A673 (cell line): ENCODE measurements at regions not wholly inside any gene's neighbourhood (a gene's known extent, or its start where the extent isn't known, plus 50 kb on each side); places are given as distances from the start of the nearest gene placed in this dataset.

Experiments used
- EZH2 ChIP-seq: fragments of 200-600 bp; sonication (generic); IDR thresholded peaks from 2 replicates; pipeline ENCODE4 v1.6.1; 2017; ENCODE audit warnings: borderline replicate concordance, low read depth, mild to moderate bottlenecking, mixed read lengths, antibody characterized with exemption, low read length; ENCODE audit not compliant: poor library complexity, severe bottlenecking
- TF ChIP-seq, protein P1 (sequence below): fragments of 300-800, 200-600 bp; sonication (generic); conservative IDR thresholded peaks from 2 replicates; pipeline ENCODE4 v1.5.1; 2017; ENCODE audit warnings: low read depth, mild to moderate bottlenecking, antibody characterized with exemption, low read length, moderate library complexity, mixed read lengths

DNA sequence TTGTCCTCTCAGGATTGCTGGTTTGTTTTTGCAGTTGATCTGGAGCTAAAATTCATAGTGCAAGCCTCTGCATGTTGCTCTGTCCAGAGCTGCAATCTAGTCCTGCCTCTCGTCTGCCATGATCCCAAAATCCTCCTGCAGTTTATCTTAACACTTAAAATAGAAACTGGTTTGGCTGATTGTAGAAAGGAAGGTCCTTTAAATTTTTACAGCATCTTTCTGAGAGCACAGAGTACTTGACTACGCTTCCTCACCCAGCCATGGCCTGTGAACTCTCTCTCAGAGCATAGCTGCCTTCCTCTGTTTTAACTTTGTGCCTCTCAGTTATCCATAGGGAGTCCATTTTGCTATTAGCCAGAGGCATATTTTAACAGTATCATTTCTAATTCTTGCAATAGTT is 877.1 kb downstream of the C12orf50 start:
- TF ChIP-seq, protein P1, sequence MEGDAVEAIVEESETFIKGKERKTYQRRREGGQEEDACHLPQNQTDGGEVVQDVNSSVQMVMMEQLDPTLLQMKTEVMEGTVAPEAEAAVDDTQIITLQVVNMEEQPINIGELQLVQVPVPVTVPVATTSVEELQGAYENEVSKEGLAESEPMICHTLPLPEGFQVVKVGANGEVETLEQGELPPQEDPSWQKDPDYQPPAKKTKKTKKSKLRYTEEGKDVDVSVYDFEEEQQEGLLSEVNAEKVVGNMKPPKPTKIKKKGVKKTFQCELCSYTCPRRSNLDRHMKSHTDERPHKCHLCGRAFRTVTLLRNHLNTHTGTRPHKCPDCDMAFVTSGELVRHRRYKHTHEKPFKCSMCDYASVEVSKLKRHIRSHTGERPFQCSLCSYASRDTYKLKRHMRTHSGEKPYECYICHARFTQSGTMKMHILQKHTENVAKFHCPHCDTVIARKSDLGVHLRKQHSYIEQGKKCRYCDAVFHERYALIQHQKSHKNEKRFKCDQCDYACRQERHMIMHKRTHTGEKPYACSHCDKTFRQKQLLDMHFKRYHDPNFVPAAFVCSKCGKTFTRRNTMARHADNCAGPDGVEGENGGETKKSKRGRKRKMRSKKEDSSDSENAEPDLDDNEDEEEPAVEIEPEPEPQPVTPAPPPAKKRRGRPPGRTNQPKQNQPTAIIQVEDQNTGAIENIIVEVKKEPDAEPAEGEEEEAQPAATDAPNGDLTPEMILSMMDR = no peak
- no peak for TF ChIP-seq EZH2
